HG03139 (cell line): ENCODE measurements at regions not wholly inside any gene's neighbourhood (a gene's known extent, or its start where the extent isn't known, plus 50 kb on each side); places are given as distances from the start of the nearest gene placed in this dataset.

Experiments
- ATAC-seq: cut with Tn5 transposase; IDR thresholded peaks from one replicate; pipeline ENCODE4 v1.9.1; 2021; ENCODE audit not compliant: unreplicated experiment

- ATAC-seq, result no peak
These were observed 328.4 kb upstream of the HAND2 start for GRCh38 chr4:173858471-173858870.

- ATAC-seq, result no peak
These were observed 327.8 kb upstream of the HAND2 start for GRCh38 chr4:173857828-173858227.

GRCh38 chr4:173855015-173855414 lies 325.0 kb upstream of the HAND2 start:
- ATAC-seq, result no peak

GRCh38 chr4:173852775-173853174 lies 322.7 kb upstream of the HAND2 start:
- ATAC-seq, result no peak

- ATAC-seq, result no peak
These were observed 315.6 kb upstream of the HAND2 start for GRCh38 chr4:173845580-173845979.

- no peak for ATAC-seq
These were observed 309.8 kb upstream of the HAND2 start for GRCh38 chr4:173839865-173840264.

- ATAC-seq, result no peak
These were observed 307.5 kb upstream of the HAND2 start for GRCh38 chr4:173837517-173837916.

GRCh38 chr4:173835903-173836302 lies 305.9 kb upstream of the HAND2 start:
- no peak for ATAC-seq

GRCh38 chr4:173834151-173834550 lies 304.1 kb upstream of the HAND2 start:
- ATAC-seq, result no peak

- ATAC-seq, result no peak
These were observed 299.5 kb upstream of the HAND2 start for GRCh38 chr4:173829565-173829964.

GRCh38 chr4:173827707-173828106 lies 297.7 kb upstream of the HAND2 start:
- no peak for ATAC-seq

GRCh38 chr4:173821876-173822275 lies 291.8 kb upstream of the HAND2 start:
- no peak for ATAC-seq

- no peak for ATAC-seq
These were observed 291.0 kb upstream of the HAND2 start for GRCh38 chr4:173821036-173821435.

- ATAC-seq, result no peak
These were observed 277.3 kb upstream of the HAND2 start for GRCh38 chr4:173807347-173807746.

- ATAC-seq, result no peak
These were observed 275.9 kb upstream of the HAND2 start for GRCh38 chr4:173805884-173806283.

- ATAC-seq, result no peak
These were observed 272.6 kb upstream of the HAND2 start for GRCh38 chr4:173802662-173803022.

GRCh38 chr4:173801876-173802661 lies 272.0 kb upstream of the HAND2 start:
- ATAC-seq, result no peak

GRCh38 chr4:173801361-173801760 lies 271.3 kb upstream of the HAND2 start:
- no peak for ATAC-seq

- ATAC-seq, result no peak
These were observed 267.3 kb upstream of the HAND2 start for GRCh38 chr4:173797296-173797695.

GRCh38 chr4:173794662-173795061 lies 264.6 kb upstream of the HAND2 start:
- ATAC-seq, result no peak

GRCh38 chr4:173793937-173794510 lies 264.0 kb upstream of the HAND2 start:
- ATAC-seq, result no peak

- no peak for ATAC-seq
These were observed 252.6 kb upstream of the HAND2 start for GRCh38 chr4:173782660-173783059.

GRCh38 chr4:173777921-173778320 lies 247.9 kb upstream of the HAND2 start:
- ATAC-seq, result no peak
